Small intestine (tissue), 7 donors: ENCODE measurements at regions not wholly inside any gene's neighbourhood (a gene's known extent, or its start where the extent isn't known, plus 50 kb on each side); places are given as distances from the start of the nearest gene placed in this dataset.
A peak's percentile ranks its signal among the peaks of the same experiment; 100 is the strongest.

ENCODE experiments used
- DNase-seq, 2 donors: peaks; one replicate each; pipeline versions ENCODE4 v3.0.0 to v3.0.0-alpha.2; 2013
- FAIRE-seq: peaks from 2 replicates; lab custom pipeline; 2012; peaks lifted over from hg19 to GRCh38; lab: Jason Lieb, UNC
- H3K27ac ChIP-seq, 3 donors: one replicate each; pipeline ENCODE4 v1.5.1; 2013; ENCODE audit warnings: low read length in 2 of 3, mild to moderate bottlenecking in 2 of 3, control low read depth in 1 of 3, inconsistent platforms in 1 of 3, low read depth in 1 of 3, moderate library complexity in 1 of 3
- H3K27me3 ChIP-seq, 3 donors: one replicate each; pipeline ENCODE4 v1.6.1; 2013; ENCODE audit warnings: low read length in 3 of 3, inconsistent platforms in 1 of 3; ENCODE audit not compliant: control insufficient read depth in 3 of 3, insufficient read depth in 3 of 3
- H3K36me3 ChIP-seq, 3 donors: one replicate each; pipeline ENCODE4 v1.6.1; 2013; ENCODE audit warnings: low read length in 3 of 3, inconsistent platforms in 1 of 3, low read depth in 1 of 3, mild to moderate bottlenecking in 1 of 3, moderate library complexity in 1 of 3; ENCODE audit not compliant: control insufficient read depth in 3 of 3, insufficient read depth in 2 of 3
- H3K4me1 ChIP-seq, 3 donors: one replicate each; pipeline ENCODE4 v1.6.1; 2013; ENCODE audit warnings: low read length in 2 of 3, inconsistent platforms in 1 of 3, low read depth in 1 of 3, mild to moderate bottlenecking in 1 of 3, moderate library complexity in 1 of 3; ENCODE audit not compliant: control insufficient read depth in 3 of 3, insufficient read depth in 2 of 3
- H3K4me3 ChIP-seq, 3 donors: one replicate each; pipeline ENCODE4 v1.5.1; 2013; ENCODE audit warnings: low read length in 3 of 3, control low read depth in 1 of 3, inconsistent platforms in 1 of 3, low read depth in 1 of 3, mild to moderate bottlenecking in 1 of 3, moderate library complexity in 1 of 3
- H3K9me3 ChIP-seq, 2 donors: one replicate each; pipeline ENCODE4 v1.6.1; 2013; ENCODE audit warnings: low read depth in 1 of 2, low read length in 1 of 2; ENCODE audit not compliant: control insufficient read depth in 2 of 2, insufficient read depth in 1 of 2
- WGBS, 3 donors: extraction: QIAGEN DNeasy Blood & Tissue Kit; methylation state at CpG; one replicate each; pipeline ENCODE4 v1.1.7; 2013; 5-methylcytosine and 5-hydroxymethylcytosine counted together
- donor health status: healthy with polysubstance abuse.
- donor health status: control.
- donor health status: control.
- donor health status: Bipolar disorder and iron deficiency.
- donor health status: healthy.

DNA sequence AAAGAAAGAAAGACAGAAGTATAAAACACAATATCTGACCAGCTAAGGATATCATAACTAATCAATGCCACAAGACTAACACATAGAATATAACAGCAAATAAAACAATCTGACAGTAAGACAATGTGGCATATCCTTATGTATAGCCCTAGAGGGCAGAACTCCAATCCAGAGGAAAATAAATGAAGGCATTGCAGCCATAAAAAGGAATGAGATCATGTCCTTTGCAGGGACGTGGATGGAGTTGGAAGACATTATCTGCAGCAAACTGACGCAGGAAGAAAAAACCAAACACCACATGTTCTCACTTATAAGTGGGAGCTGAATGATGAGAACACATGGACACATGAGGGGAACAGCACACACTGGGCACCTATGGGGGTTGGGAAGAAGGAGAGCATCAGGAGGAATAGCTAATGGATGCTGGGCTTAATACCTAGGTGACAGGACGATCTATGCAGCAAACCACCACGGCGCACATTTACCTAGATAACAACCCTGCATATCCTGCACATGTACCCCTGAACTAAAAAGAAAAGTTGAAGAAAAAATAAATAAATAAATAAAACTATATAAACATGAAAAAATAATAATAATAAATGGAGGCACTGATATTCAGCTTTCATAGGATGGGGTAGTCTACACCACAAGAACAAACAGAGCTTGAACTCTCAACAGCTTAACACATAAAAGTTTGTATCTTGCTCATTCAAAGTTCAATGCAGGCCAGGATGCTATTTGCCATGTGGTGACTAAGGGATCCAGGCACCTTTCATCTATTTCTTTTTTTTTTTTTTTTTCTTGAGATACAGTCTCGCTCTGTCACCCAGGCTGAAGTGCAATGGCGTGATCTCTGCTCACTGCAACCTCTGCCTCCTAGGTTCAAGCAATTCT is 66.1 kb upstream of the KAT6B start:
- Histone ChIP-seq H3K4me3 (no peak overlapping the region), H3K36me3 (no peaks in the 10 kb centered on the region), H3K4me1 (no peaks in the 10 kb centered on the region), H3K27ac (no peak overlapping the region), H3K27me3 (no peaks in the 10 kb centered on the region), H3K9me3 (no peaks in the 10 kb centered on the region)
- WGBS, 3 donors, result 83 to 91% (median 85%) methylated on average over 7 of the region's 7 CpGs
- no peak for FAIRE-seq
- no peak for DNase-seq

DNA sequence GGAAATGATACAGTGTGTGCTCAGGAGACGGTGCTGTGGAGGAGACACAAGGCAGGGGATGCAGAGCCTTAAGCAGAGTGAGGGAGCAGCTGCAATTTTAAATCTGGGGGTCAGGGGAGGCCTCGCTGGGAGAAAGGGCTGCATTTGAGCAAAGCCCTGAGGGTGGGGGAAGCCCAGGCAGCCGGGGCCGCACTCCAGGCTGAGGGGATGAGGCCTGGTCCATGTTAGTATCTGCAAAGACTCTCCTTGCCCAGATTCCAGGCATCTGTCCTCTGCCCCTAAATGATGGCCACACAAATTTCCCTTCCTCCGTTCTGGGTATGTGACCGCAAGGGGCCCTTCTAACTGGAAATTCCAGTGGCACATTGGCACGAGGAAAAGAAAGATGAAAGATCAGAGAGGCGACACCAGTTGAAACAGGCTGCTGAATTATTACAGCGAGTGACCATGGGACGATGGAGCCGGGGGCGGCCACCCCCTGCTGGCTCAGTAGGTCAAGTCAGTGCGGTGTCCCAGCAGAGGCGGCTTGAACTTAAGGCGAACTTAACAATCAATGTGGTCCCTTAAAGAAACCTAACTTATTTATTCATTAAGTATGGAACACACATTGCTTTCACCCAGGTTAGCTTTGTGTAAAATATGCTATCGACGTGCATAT is 62.3 kb upstream of the KAT6B start:
- 92 to 94% (median 94%) methylated on average over 17 of the region's 17 CpGs for WGBS, 3 donors
- DNase-seq, result no peak
- FAIRE-seq, result no peak
- no peaks in the 10 kb centered on the region for H3K36me3 ChIP-seq
- no peaks in the 10 kb centered on the region for H3K9me3 ChIP-seq
- no peaks in the 10 kb centered on the region for H3K27me3 ChIP-seq
- H3K27ac ChIP-seq, result no peak overlapping the region
- peaks cover 0 to 6% (median 0%) of the 10 kb centered on the region in 3 donors for H3K4me1 ChIP-seq
- no peak overlapping the region for H3K4me3 ChIP-seq

- WGBS, 3 donors, result 19 to 64% (median 32%) methylated on average over 10 of the region's 10 CpGs
- FAIRE-seq (no peak), DNase-seq (peak; percentile 48 to 76)
- Histone ChIP-seq H3K9me3 (no peaks in the 10 kb centered on the region), H3K36me3 (no peaks in the 10 kb centered on the region), H3K4me1 (peaks cover 0 to 6% (median 0%) of the 10 kb centered on the region in 3 donors), H3K4me3 (no peak overlapping the region), H3K27me3 (no peaks in the 10 kb centered on the region), H3K27ac (peak overlapping the region in 1 of 3 donors; percentile 66)
These were observed 60.9 kb upstream of the KAT6B start for GRCh38 chr10:74765465-74765975.

DNA sequence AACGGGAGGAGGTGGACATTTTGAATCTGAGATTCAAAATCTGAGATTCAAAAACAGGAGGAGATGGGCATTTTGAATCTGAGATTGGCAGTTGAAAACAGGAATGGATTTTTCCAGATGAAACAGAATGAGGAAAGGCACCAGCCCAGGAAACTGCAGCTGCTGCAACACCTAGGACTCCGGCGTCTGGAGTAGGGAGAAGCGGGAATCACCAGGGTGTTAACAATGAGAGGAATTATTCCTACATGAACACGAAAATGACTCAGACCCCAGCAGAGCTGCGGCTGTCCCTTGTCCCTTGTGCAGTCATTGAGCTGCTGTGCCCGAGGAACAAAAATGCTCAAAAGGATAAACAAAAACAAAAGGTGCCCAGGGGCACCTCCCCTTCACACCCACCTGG is 59.9 kb upstream of the KAT6B start:
- H3K27ac ChIP-seq, result no peak overlapping the region
- no peak for FAIRE-seq
- no peaks in the 10 kb centered on the region for H3K27me3 ChIP-seq
- DNase-seq, result no peak
- no peak overlapping the region for H3K4me3 ChIP-seq
- 79 to 86% (median 80%) methylated on average over 7 of the region's 7 CpGs for WGBS, 3 donors
- peaks cover 0 to 6% (median 0%) of the 10 kb centered on the region in 3 donors for H3K4me1 ChIP-seq
- no peaks in the 10 kb centered on the region for H3K9me3 ChIP-seq
- no peaks in the 10 kb centered on the region for H3K36me3 ChIP-seq

- FAIRE-seq (no peak), DNase-seq (no peak)
- Histone ChIP-seq H3K9me3 (peaks cover 0 to 3% of the 10 kb centered on the region in 2 donors), H3K36me3 (no peaks in the 10 kb centered on the region), H3K4me1 (peaks cover 0 to 6% (median 0%) of the 10 kb centered on the region in 3 donors), H3K27me3 (no peaks in the 10 kb centered on the region), H3K27ac (no peak overlapping the region), H3K4me3 (no peak overlapping the region)
These were observed 56.0 kb upstream of the KAT6B start for GRCh38 chr10:74770400-74770799.

GRCh38 chr10:74771054-74771453 is 55.3 kb upstream of the KAT6B start:
- H3K27me3 ChIP-seq, result no peaks in the 10 kb centered on the region
- H3K36me3 ChIP-seq, result no peaks in the 10 kb centered on the region
- no peak overlapping the region for H3K4me3 ChIP-seq
- 74 to 80% (median 78%) methylated on average over 6 of the region's 6 CpGs for WGBS, 3 donors
- DNase-seq, result no peak
- no peak for FAIRE-seq
- H3K27ac ChIP-seq, result no peak overlapping the region
- peaks cover 0 to under 1% (median 0%) of the 10 kb centered on the region in 3 donors for H3K4me1 ChIP-seq
- H3K9me3 ChIP-seq, result peaks cover 0 to 8% of the 10 kb centered on the region in 2 donors

GRCh38 chr10:74775099-74775498 is 51.3 kb upstream of the KAT6B start:
- DNase-seq (no peak), FAIRE-seq (no peak)
- no peaks in the 10 kb centered on the region for H3K36me3 ChIP-seq
- H3K9me3 ChIP-seq, result peaks cover 0 to 28% of the 10 kb centered on the region in 2 donors
- H3K27ac ChIP-seq, result no peak overlapping the region
- H3K4me3 ChIP-seq, result no peak overlapping the region
- H3K4me1 ChIP-seq, result no peaks in the 10 kb centered on the region
- peaks cover 0 to 4% (median 0%) of the 10 kb centered on the region in 3 donors for H3K27me3 ChIP-seq
